ENCODE measurements at regions not wholly inside any gene's neighbourhood (a gene's known extent, or its start where the extent isn't known, plus 50 kb on each side); places are given as distances from the start of the nearest gene placed in this dataset.

DNA sequence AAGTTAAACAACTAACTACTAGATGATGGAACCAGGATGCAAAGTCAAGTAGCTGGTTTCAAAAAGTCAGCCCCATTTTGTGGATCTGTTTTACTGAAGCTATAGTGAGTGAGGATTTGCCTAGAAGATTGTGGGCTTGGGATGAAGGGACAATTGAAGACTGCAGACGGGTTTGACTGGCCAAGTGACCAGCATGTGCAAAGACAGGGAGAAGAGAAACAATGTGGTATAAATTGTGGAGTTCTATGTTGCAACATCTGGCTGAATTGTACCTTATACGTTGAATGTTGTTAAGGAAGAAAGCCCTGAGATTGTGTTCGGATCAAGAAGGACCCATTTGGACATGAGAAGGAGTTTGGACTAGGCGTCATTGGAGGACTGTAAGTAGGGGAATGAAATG, 101.8 kb downstream of the MAT2B start:
- H3K9ac ChIP-seq (ENCODE audit: low read length) = no peak overlapping the region

DNA sequence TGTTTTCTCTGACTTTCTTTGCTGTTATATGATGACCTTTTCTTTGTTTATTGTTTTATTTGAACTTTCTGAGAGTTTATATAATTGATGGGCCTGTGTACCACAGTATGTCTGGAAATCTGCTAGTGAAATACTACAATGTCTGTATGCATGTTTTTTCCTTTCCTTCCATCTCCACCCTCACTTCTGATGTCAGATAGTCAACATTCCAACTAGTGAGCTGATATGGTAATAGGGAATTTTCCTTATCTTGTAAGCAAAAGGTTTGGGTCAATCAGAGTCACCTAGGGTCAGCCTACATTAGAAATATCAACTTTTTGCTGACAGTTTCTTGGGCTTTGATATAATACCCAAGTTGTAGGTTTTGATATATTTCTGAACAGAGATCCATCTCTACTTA, 103.2 kb downstream of the MAT2B start:
- Histone ChIP-seq H3K4me1 (ENCODE audit: insufficient read depth, low read length, severe bottlenecking) (no peaks in the 10 kb centered on the region), H3K4me2 (ENCODE audit: low read length) (no peak overlapping the region), H3K79me2 (ENCODE audit: insufficient read depth, low read length) (no peaks in the 10 kb centered on the region), H3K9ac (ENCODE audit: low read length) (no peak overlapping the region), H3F3A (ENCODE audit: insufficient read depth, low read length) (no peaks in the 10 kb centered on the region), H3K9me3 (ENCODE audit: low read length) (no peaks in the 10 kb centered on the region), H4K20me1 (ENCODE audit: insufficient read depth, low read length) (no peaks in the 10 kb centered on the region), H2AFZ (ENCODE audit: low read length) (no peak overlapping the region), H3K27ac (ENCODE audit: low read depth, low read length, poor library complexity, severe bottlenecking) (no peak overlapping the region), H3K4me3 (ENCODE audit: low read depth, low read length, poor library complexity, severe bottlenecking) (no peak overlapping the region), H3K9me2 (ENCODE audit: low read depth, low read length) (no peaks in the 10 kb centered on the region), H3K27me3 (ENCODE audit: insufficient read depth, low read length) (no peaks in the 10 kb centered on the region), H3K36me3 (ENCODE audit: insufficient read depth, low read length) (no peaks in the 10 kb centered on the region)
- TF ChIP-seq, protein P1, sequence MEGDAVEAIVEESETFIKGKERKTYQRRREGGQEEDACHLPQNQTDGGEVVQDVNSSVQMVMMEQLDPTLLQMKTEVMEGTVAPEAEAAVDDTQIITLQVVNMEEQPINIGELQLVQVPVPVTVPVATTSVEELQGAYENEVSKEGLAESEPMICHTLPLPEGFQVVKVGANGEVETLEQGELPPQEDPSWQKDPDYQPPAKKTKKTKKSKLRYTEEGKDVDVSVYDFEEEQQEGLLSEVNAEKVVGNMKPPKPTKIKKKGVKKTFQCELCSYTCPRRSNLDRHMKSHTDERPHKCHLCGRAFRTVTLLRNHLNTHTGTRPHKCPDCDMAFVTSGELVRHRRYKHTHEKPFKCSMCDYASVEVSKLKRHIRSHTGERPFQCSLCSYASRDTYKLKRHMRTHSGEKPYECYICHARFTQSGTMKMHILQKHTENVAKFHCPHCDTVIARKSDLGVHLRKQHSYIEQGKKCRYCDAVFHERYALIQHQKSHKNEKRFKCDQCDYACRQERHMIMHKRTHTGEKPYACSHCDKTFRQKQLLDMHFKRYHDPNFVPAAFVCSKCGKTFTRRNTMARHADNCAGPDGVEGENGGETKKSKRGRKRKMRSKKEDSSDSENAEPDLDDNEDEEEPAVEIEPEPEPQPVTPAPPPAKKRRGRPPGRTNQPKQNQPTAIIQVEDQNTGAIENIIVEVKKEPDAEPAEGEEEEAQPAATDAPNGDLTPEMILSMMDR (IDR thresholded peaks at IDR 0.05; ENCODE audit: low read length) = no peak
- TF ChIP-seq EZH2 (IDR thresholded peaks at IDR 0.05; ENCODE audit: borderline replicate concordance, low read length) = no peak

More for the DNA sequence above, 101.8 kb downstream of the MAT2B start:
- H3K4me3 ChIP-seq (ENCODE audit: low read depth, low read length, poor library complexity, severe bottlenecking) = no peak overlapping the region
- no peaks in the 10 kb centered on the region for H3K4me1 ChIP-seq (ENCODE audit: insufficient read depth, low read length, severe bottlenecking)
- no peaks in the 10 kb centered on the region for H3K79me2 ChIP-seq (ENCODE audit: insufficient read depth, low read length)
- H3K9me2 ChIP-seq (ENCODE audit: low read depth, low read length) = no peaks in the 10 kb centered on the region
- no peaks in the 10 kb centered on the region for H3K36me3 ChIP-seq (ENCODE audit: insufficient read depth, low read length)
- no peak overlapping the region for H2AFZ ChIP-seq (ENCODE audit: low read length)
- H3F3A ChIP-seq (ENCODE audit: insufficient read depth, low read length) = no peaks in the 10 kb centered on the region
- H3K27ac ChIP-seq (ENCODE audit: low read depth, low read length, poor library complexity, severe bottlenecking) = no peak overlapping the region
- H3K9me3 ChIP-seq (ENCODE audit: low read length) = no peaks in the 10 kb centered on the region
- H3K4me2 ChIP-seq (ENCODE audit: low read length) = no peak overlapping the region
- no peaks in the 10 kb centered on the region for H3K27me3 ChIP-seq (ENCODE audit: insufficient read depth, low read length)
- TF ChIP-seq, protein P1 (IDR thresholded peaks at IDR 0.05; ENCODE audit: low read length) = no peak
- TF ChIP-seq EZH2 (IDR thresholded peaks at IDR 0.05; ENCODE audit: borderline replicate concordance, low read length) = no peak
- no peaks in the 10 kb centered on the region for H4K20me1 ChIP-seq (ENCODE audit: insufficient read depth, low read length)

DNA sequence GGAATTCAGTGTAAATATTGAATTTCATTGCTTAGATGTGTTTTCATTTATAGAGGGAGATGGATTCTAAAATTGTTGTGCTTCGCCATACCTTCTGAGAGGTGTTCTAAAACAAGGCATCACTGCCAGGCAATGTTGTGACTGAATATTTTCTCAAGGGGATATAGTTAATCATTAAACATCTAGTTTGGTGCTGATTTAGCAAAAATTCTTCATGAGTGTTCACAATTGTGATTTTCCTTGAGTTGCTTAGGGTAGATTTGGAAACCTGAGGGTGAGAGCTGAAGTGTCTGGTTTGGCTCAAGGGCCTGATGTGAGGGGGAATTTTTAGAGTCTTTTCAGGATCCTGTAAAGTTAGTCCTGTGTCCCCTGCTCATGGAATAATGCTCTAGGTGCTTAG, 104.5 kb downstream of the MAT2B start:
- no peaks in the 10 kb centered on the region for H3K9me2 ChIP-seq (ENCODE audit: low read depth, low read length)
- H3F3A ChIP-seq (ENCODE audit: insufficient read depth, low read length) = no peaks in the 10 kb centered on the region
- TF ChIP-seq, protein P1 (IDR thresholded peaks at IDR 0.05; ENCODE audit: low read length) = no peak
- no peak for TF ChIP-seq EZH2 (IDR thresholded peaks at IDR 0.05; ENCODE audit: borderline replicate concordance, low read length)
- no peak overlapping the region for H3K9ac ChIP-seq (ENCODE audit: low read length)
- H2AFZ ChIP-seq (ENCODE audit: low read length) = no peak overlapping the region
- H3K27ac ChIP-seq (ENCODE audit: low read depth, low read length, poor library complexity, severe bottlenecking) = no peak overlapping the region
- no peaks in the 10 kb centered on the region for H3K9me3 ChIP-seq (ENCODE audit: low read length)
- no peaks in the 10 kb centered on the region for H3K27me3 ChIP-seq (ENCODE audit: insufficient read depth, low read length)
- H3K79me2 ChIP-seq (ENCODE audit: insufficient read depth, low read length) = no peaks in the 10 kb centered on the region
- H3K4me1 ChIP-seq (ENCODE audit: insufficient read depth, low read length, severe bottlenecking) = no peaks in the 10 kb centered on the region
- H3K4me2 ChIP-seq (ENCODE audit: low read length) = no peak overlapping the region
- H3K4me3 ChIP-seq (ENCODE audit: low read depth, low read length, poor library complexity, severe bottlenecking) = no peak overlapping the region
- no peaks in the 10 kb centered on the region for H4K20me1 ChIP-seq (ENCODE audit: insufficient read depth, low read length)
- H3K36me3 ChIP-seq (ENCODE audit: insufficient read depth, low read length) = no peaks in the 10 kb centered on the region
